ENCODE measurements at regions not wholly inside any gene's neighbourhood (a gene's known extent, or its start where the extent isn't known, plus 50 kb on each side); places are given as distances from the start of the nearest gene placed in this dataset.

DNA sequence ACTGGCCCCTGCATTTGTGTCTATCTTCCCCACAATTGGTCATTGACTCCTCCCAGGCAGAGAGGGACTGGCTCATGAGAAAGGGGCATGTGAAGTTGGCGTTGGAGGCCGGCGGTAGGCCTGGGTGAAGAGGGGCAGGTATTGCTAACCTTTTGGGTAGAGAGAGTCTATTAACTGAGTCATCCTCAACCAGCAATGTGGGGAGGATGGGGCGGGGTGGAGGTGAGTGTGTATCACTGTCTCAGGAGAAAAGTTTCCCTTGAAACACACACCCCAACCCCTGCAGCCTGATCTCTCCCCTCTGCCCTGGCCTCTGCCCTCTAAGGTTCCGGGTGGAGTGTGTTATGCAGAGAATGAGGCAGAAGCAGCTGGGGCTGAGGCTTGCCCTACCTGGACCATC lies 60.1 kb upstream of the PHF21B start:
- peaks cover 0 to 52% (median 5%) of the 10 kb centered on the region in 3 donors for H3K27me3 ChIP-seq (ENCODE audit: insufficient read depth in 3 of 3, low read length in 2 of 3)
- TF ChIP-seq, protein P1, sequence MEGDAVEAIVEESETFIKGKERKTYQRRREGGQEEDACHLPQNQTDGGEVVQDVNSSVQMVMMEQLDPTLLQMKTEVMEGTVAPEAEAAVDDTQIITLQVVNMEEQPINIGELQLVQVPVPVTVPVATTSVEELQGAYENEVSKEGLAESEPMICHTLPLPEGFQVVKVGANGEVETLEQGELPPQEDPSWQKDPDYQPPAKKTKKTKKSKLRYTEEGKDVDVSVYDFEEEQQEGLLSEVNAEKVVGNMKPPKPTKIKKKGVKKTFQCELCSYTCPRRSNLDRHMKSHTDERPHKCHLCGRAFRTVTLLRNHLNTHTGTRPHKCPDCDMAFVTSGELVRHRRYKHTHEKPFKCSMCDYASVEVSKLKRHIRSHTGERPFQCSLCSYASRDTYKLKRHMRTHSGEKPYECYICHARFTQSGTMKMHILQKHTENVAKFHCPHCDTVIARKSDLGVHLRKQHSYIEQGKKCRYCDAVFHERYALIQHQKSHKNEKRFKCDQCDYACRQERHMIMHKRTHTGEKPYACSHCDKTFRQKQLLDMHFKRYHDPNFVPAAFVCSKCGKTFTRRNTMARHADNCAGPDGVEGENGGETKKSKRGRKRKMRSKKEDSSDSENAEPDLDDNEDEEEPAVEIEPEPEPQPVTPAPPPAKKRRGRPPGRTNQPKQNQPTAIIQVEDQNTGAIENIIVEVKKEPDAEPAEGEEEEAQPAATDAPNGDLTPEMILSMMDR (IDR thresholded peaks at IDR 0.05): no peak
- intact Hi-C loops (cut with DNase I): no loop called here
- no peaks in the 10 kb centered on the region for H3K4me1 ChIP-seq
- WGBS, 3 donors: 81 to 95% (median 94%) methylated on average over 5 of the region's 5 CpGs
- H3K9me3 ChIP-seq: no peaks in the 10 kb centered on the region
- no peak overlapping the region for H3K4me3 ChIP-seq
- ATAC-seq: no peak
- H3K27ac ChIP-seq: no peak overlapping the region
- DNase-seq: no peak
- H3K36me3 ChIP-seq (ENCODE audit: insufficient read depth in 1 of 2, low read depth in 1 of 2): no peaks in the 10 kb centered on the region

DNA sequence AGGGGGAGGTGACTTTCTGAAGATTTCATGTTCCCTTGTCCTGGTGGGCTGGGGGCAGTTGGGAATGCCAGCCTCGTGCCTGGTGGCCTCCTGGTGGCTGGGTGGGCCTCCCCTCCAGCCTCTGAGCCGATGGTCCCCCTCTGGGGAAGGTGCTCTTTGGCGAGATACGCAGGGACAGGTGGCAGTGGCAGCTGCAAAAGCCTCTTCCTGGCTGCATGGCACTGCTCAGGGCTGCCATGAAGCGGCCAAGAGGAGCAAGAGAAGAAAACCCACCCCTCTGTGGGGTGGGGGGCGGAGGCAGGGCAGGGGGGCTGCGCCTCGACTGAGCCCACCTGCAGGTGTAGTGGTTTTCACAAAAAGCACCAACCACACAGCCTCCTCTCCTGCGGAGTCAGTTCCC lies 61.8 kb upstream of the PHF21B start:
- Histone ChIP-seq H3K4me3 (no peak overlapping the region), H3K27ac (no peak overlapping the region), H3K4me1 (no peaks in the 10 kb centered on the region), H3K36me3 (ENCODE audit: insufficient read depth in 1 of 2, low read depth in 1 of 2) (no peaks in the 10 kb centered on the region), H3K27me3 (ENCODE audit: insufficient read depth in 3 of 3, low read length in 2 of 3) (peaks cover 0 to 59% (median 7%) of the 10 kb centered on the region in 3 donors), H3K9me3 (no peaks in the 10 kb centered on the region)
- 25 to 43% (median 26%) methylated on average over 8 to 9 of the region's 9 CpGs for WGBS, 3 donors
- intact Hi-C loops (cut with DNase I): no loop called here
- TF ChIP-seq, protein P1 (IDR thresholded peaks at IDR 0.05): no peak
- ATAC-seq (no peak), DNase-seq (no peak)

- intact Hi-C loops (cut with DNase I): no loop called here
- H3K4me3 ChIP-seq: no peak overlapping the region
- peaks cover 0 to 63% (median 7%) of the 10 kb centered on the region in 3 donors for H3K27me3 ChIP-seq (ENCODE audit: insufficient read depth in 3 of 3, low read length in 2 of 3)
- no peaks in the 10 kb centered on the region for H3K36me3 ChIP-seq (ENCODE audit: insufficient read depth in 1 of 2, low read depth in 1 of 2)
- no peak overlapping the region for H3K27ac ChIP-seq
- H3K4me1 ChIP-seq: no peaks in the 10 kb centered on the region
- no peaks in the 10 kb centered on the region for H3K9me3 ChIP-seq
- ATAC-seq (no peak), DNase-seq (no peak)
- 35 to 43% (median 37%) methylated on average over 17 of the region's 17 CpGs for WGBS, 3 donors
- TF ChIP-seq, protein P1 (IDR thresholded peaks at IDR 0.05): no peak
These were observed 62.6 kb upstream of the PHF21B start for GRCh38 chr22:45072322-45072903.

DNA sequence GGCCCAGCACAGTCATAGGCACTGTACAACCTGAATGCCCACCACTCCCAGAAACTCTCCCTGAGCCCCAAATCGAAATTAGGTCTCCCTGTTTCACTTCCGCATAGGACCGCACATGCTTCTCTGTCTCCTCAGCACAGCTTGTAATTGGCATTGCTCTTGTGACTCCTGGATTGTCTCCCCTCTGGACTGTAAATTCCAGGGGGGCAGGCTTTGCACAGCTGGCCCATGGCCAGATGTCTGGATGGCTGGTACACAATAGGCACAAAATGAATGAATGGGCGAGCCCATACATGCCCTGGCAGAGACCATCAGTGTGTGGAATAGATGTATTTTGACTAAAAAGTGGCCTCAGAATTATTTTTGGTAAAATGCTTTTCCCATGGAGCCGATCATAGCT lies 63.3 kb upstream of the PHF21B start:
- no peak for ATAC-seq
- Histone ChIP-seq H3K27ac (no peak overlapping the region), H3K4me3 (no peak overlapping the region), H3K9me3 (no peaks in the 10 kb centered on the region), H3K27me3 (ENCODE audit: insufficient read depth in 3 of 3, low read length in 2 of 3) (peaks cover 0 to 69% (median 7%) of the 10 kb centered on the region in 3 donors), H3K4me1 (no peaks in the 10 kb centered on the region), H3K36me3 (ENCODE audit: insufficient read depth in 1 of 2, low read depth in 1 of 2) (no peaks in the 10 kb centered on the region)
- TF ChIP-seq, protein P1 (IDR thresholded peaks at IDR 0.05): no peak
- no peak for DNase-seq
- WGBS, 3 donors: 68 to 76% (median 72%) methylated on average over 5 of the region's 5 CpGs
- intact Hi-C loops (cut with DNase I): no loop called here

- no peak overlapping the region for H3K27ac ChIP-seq
- no peaks in the 10 kb centered on the region for H3K4me1 ChIP-seq
- no peak for ATAC-seq
- H3K27me3 ChIP-seq (ENCODE audit: insufficient read depth in 3 of 3, low read length in 2 of 3): peaks cover 0 to 68% (median 7%) of the 10 kb centered on the region in 3 donors
- H3K9me3 ChIP-seq: no peaks in the 10 kb centered on the region
- intact Hi-C loops (cut with DNase I): no loop called here
- H3K4me3 ChIP-seq: no peak overlapping the region
- WGBS, 3 donors: 28 to 30% (median 30%) methylated on average over 14 of the region's 14 CpGs
- no peak for DNase-seq
- TF ChIP-seq, protein P1 (IDR thresholded peaks at IDR 0.05): no peak
- H3K36me3 ChIP-seq (ENCODE audit: insufficient read depth in 1 of 2, low read depth in 1 of 2): no peaks in the 10 kb centered on the region
These were observed 67.5 kb upstream of the PHF21B start for GRCh38 chr22:45077286-45077685.
